GM23338 (cell line): ENCODE measurements at regions not wholly inside any gene's neighbourhood (a gene's known extent, or its start where the extent isn't known, plus 50 kb on each side); places are given as distances from the start of the nearest gene placed in this dataset.

Experiments
- ATAC-seq: fragments of 200-7000 bp; cut with Tn5 transposase; 3 replicates; pipeline ENCODE4 v1.9.1; 2020
- DNase-seq: peaks from one replicate; pipeline ENCODE4 v3.0.0-alpha.2; 2015; ENCODE audit warnings: low spot score
- H2AFZ ChIP-seq: fragments of 200-600 bp; sonication (generic); 2 replicates; pipeline ENCODE4 v1.8.0; 2016; ENCODE audit warnings: antibody characterized with exemption, mild to moderate bottlenecking, moderate library complexity
- H3F3A ChIP-seq: fragments of 200-600 bp; sonication (generic); replicated peaks from 2 replicates; pipeline ENCODE4 v1.8.0; 2017; ENCODE audit warnings: antibody characterized with exemption, mixed run types, low read depth
- H3K27ac ChIP-seq: fragments of 200-600 bp; sonication (generic); 2 replicates; pipeline ENCODE4 v1.6.1; 2016; ENCODE audit warnings: low read depth
- H3K27me3 ChIP-seq: fragments of 200-600 bp; sonication (generic); 2 replicates; pipeline ENCODE4 v1.8.0; 2016; ENCODE audit warnings: mild to moderate bottlenecking, mixed run types, moderate library complexity; ENCODE audit not compliant: insufficient read depth
- H3K36me3 ChIP-seq: fragments of 200-600 bp; sonication (generic); 2 replicates; pipeline ENCODE4 v1.8.0; 2016; ENCODE audit warnings: mild to moderate bottlenecking; ENCODE audit not compliant: insufficient read depth
- H3K4me1 ChIP-seq: fragments of 200-600 bp; sonication (generic); 2 replicates; pipeline ENCODE4 v1.8.0; 2016; ENCODE audit warnings: mild to moderate bottlenecking, moderate library complexity; ENCODE audit not compliant: insufficient read depth
- H3K4me2 ChIP-seq: fragments of 200-600 bp; sonication (generic); 2 replicates; pipeline ENCODE4 v1.7.1; 2017; ENCODE audit warnings: mixed run types
- H3K4me3 ChIP-seq: fragments of 200-600 bp; sonication (generic); 2 replicates; pipeline ENCODE4 v1.6.1; 2016; ENCODE audit warnings: mixed run types
- H3K79me2 ChIP-seq: fragments of 200-600 bp; sonication (generic); replicated peaks from 2 replicates; pipeline ENCODE4 v1.8.0; 2017; ENCODE audit warnings: mild to moderate bottlenecking; ENCODE audit not compliant: insufficient read depth
- H3K9me2 ChIP-seq: fragments of 200-600 bp; sonication (generic); 2 replicates; pipeline ENCODE4 v1.8.0; 2017; ENCODE audit not compliant: insufficient read depth
- H4K20me1 ChIP-seq: fragments of 200-600 bp; sonication (generic); replicated peaks from 2 replicates; pipeline ENCODE4 v1.8.0; 2017; ENCODE audit warnings: mild to moderate bottlenecking; ENCODE audit not compliant: insufficient read depth
- H3K27ac Mint-ChIP-seq: 2 replicates; pipeline ENCODE4 v1.8.0; 2020; ENCODE audit warnings: inconsistent platforms, mild to moderate bottlenecking, moderate library complexity, mixed read lengths
- H3K27me3 Mint-ChIP-seq: 3 replicates; pipeline ENCODE4 v1.8.0; 2022; ENCODE audit warnings: low read depth, mild to moderate bottlenecking, moderate library complexity, mixed read lengths, inconsistent platforms; ENCODE audit not compliant: insufficient read depth, poor library complexity
- H3K36me3 Mint-ChIP-seq: 3 replicates; pipeline ENCODE4 v1.8.0; 2021; ENCODE audit warnings: low read depth, mild to moderate bottlenecking, inconsistent platforms, moderate library complexity, mixed read lengths
- H3K4me1 Mint-ChIP-seq: 3 replicates; pipeline ENCODE4 v1.8.0; 2020; ENCODE audit warnings: mild to moderate bottlenecking, inconsistent platforms, mixed read lengths
- H3K4me3 Mint-ChIP-seq: 3 replicates; pipeline ENCODE4 v1.8.0; 2021; ENCODE audit warnings: moderate library complexity, mild to moderate bottlenecking, inconsistent platforms, mixed read lengths
- H3K9me3 Mint-ChIP-seq: 3 replicates; pipeline ENCODE4 v1.8.0; 2020; ENCODE audit warnings: moderate library complexity, mild to moderate bottlenecking, inconsistent platforms, mixed read lengths
- CREB1 ChIP-seq: fragments of 250-450 bp; sonication (Bioruptor Pico); IDR thresholded peaks from 2 replicates; pipeline ENCODE4 v1.5.0; 2020; ENCODE audit warnings: low read depth, mild to moderate bottlenecking, moderate library complexity
- CTCF ChIP-seq, 2 experiments: fragments of 200-600 bp in 1 of 2; sonication (generic) in 1 of 2; conservative IDR thresholded peaks; 2 replicates each; pipeline versions ENCODE4 v1.5.1 to v1.6.1; 2016 to 2017; ENCODE audit warnings: antibody characterized with exemption in 2 of 2, low read depth in 2 of 2, mild to moderate bottlenecking in 2 of 2, moderate library complexity in 1 of 2
- ETS1 ChIP-seq: IDR thresholded peaks from 2 replicates; pipeline ENCODE4 v1.6.1; 2016; ENCODE audit warnings: antibody characterized with exemption
- EZH2 ChIP-seq: fragments of 200-600 bp; sonication (generic); IDR thresholded peaks from one replicate; pipeline ENCODE4 v1.8.0; 2017; ENCODE audit warnings: antibody characterized with exemption, mild to moderate bottlenecking, low read depth; ENCODE audit not compliant: unreplicated experiment
- EZH2phosphoT487 ChIP-seq: fragments of 200-600 bp; sonication (generic); IDR thresholded peaks from one replicate; pipeline ENCODE4 v1.8.1; 2018; ENCODE audit warnings: antibody characterized with exemption; ENCODE audit not compliant: unreplicated experiment
- JUNB ChIP-seq: IDR thresholded peaks from one replicate; pipeline ENCODE4 v1.6.1; 2016; ENCODE audit warnings: antibody characterized with exemption; ENCODE audit not compliant: unreplicated experiment
- NANOG ChIP-seq: IDR thresholded peaks from 2 replicates; pipeline ENCODE4 v1.6.1; 2016; ENCODE audit warnings: antibody characterized with exemption, borderline replicate concordance
- POLR2AphosphoS5 ChIP-seq: IDR thresholded peaks from 2 replicates; pipeline ENCODE4 v1.6.1; 2016; ENCODE audit warnings: antibody characterized with exemption, low read depth
- ZNF114 ChIP-seq: fragments of 250-450 bp; sonication (Bioruptor Pico); IDR thresholded peaks from 2 replicates; pipeline ENCODE4 v1.5.0; 2020; ENCODE audit warnings: mild to moderate bottlenecking, moderate library complexity

- Histone ChIP-seq H3K4me1 (no peaks in the 10 kb centered on the region), H3K79me2 (no peaks in the 10 kb centered on the region), H3K4me2 (no peak overlapping the region), H2AFZ (no peak overlapping the region), H3K36me3 (no peaks in the 10 kb centered on the region), H4K20me1 (no peaks in the 10 kb centered on the region), H3K4me3 (no peak overlapping the region), H3K27me3 (no peaks in the 10 kb centered on the region), H3K9me2 (no peaks in the 10 kb centered on the region), H3K27ac (no peak overlapping the region), H3F3A (no peaks in the 10 kb centered on the region)
- no peak overlapping the region for H3K27ac Mint-ChIP-seq
- DNase-seq = no peak
- TF ChIP-seq CTCF (conservative IDR thresholded peaks at IDR 0.05; ENCODE audit: low read depth in 2 of 2) (no peak), ETS1 (no peak), POLR2AphosphoS5 (no peak), EZH2 (no peak), JUNB (no peak), NANOG (no peak), ZNF114 (CRISPR knock-in tag) (no peak), CREB1 (CRISPR knock-in tag) (no peak), EZH2phosphoT487 (no peak)
- H3K4me1 Mint-ChIP-seq = peaks cover 3% of the 10 kb centered on the region; the same call in 2 of the 3 replicates
- no peak overlapping the region for H3K4me3 Mint-ChIP-seq
- no peaks in the 10 kb centered on the region for H3K36me3 Mint-ChIP-seq
- no peaks in the 10 kb centered on the region for H3K27me3 Mint-ChIP-seq
- no peak for ATAC-seq
- no peaks in the 10 kb centered on the region for H3K9me3 Mint-ChIP-seq
Measured at GRCh38 chr2:221267773-221268425, 304.2 kb downstream of the EPHA4 start.

- Histone ChIP-seq H3K27me3 (no peaks in the 10 kb centered on the region), H3K27ac (no peak overlapping the region), H3K4me1 (no peaks in the 10 kb centered on the region), H2AFZ (peak overlapping the region; percentile 12; the same call in 1 of the 2 replicates), H3K9me2 (no peaks in the 10 kb centered on the region), H4K20me1 (no peaks in the 10 kb centered on the region), H3K4me3 (no peak overlapping the region), H3F3A (no peaks in the 10 kb centered on the region), H3K79me2 (no peaks in the 10 kb centered on the region), H3K36me3 (no peaks in the 10 kb centered on the region), H3K4me2 (no peak overlapping the region)
- Mint-ChIP-seq H3K9me3 (no peaks in the 10 kb centered on the region), H3K36me3 (no peaks in the 10 kb centered on the region), H3K4me3 (no peak overlapping the region), H3K27me3 (no peaks in the 10 kb centered on the region), H3K4me1 (peaks cover 3% of the 10 kb centered on the region; the same call in 2 of the 3 replicates), H3K27ac (no peak overlapping the region)
- no peak for ATAC-seq
- DNase-seq = no peak
- TF ChIP-seq EZH2 = no peak
- no peak for TF ChIP-seq EZH2phosphoT487
Measured at GRCh38 chr2:221268631-221269030, 303.5 kb downstream of the EPHA4 start.
